ENCODE measurements at regions not wholly inside any gene's neighbourhood (a gene's known extent, or its start where the extent isn't known, plus 50 kb on each side); places are given as distances from the start of the nearest gene placed in this dataset.

DNA sequence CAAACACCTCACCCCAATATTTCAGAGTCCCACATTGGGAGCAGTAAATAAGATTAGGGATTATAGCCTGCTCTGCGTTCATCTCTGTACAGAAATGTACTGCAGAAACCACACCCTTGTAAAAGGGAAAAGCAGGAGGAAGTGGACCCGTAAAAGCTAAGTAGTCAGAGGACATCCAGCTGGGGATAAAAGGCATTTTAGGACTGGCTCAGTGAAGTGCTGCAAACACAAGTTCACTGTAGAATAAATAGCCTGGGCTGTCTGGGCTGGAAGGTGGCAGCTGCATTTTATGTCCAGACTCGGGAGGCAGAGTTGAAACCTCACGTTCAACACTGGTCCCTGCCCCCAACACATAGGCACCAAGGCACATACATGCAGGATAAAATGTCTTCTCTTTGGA, 178.7 kb upstream of the FAT1 start:
- Histone ChIP-seq H3K4me3 (replicated peaks in 1 of 3; ENCODE audit: insufficient read depth in 1 of 3, low read depth in 2 of 3, low read length in 3 of 3) (no peak overlapping the region), H3K4me1 (ENCODE audit: insufficient read depth, low read length) (peaks cover 47% of the 10 kb centered on the region), H2AFZ (ENCODE audit: low read length) (no peak overlapping the region), H3K27ac (ENCODE audit: extremely low read length, insufficient read depth, low read length) (no peak overlapping the region), H3K9ac (ENCODE audit: insufficient read depth, low read depth, low read length) (no peak overlapping the region), H3K36me3 (replicated peaks in 1 of 2; ENCODE audit: control insufficient read depth in 1 of 2, insufficient read depth in 2 of 2, low read length in 2 of 2) (no peaks in the 10 kb centered on the region), H3K27me3 (ENCODE audit: control insufficient read depth in 1 of 2, insufficient read depth in 2 of 2, low read length in 2 of 2) (no peaks in the 10 kb centered on the region; a peak in 1 of 5 replicates), H4K20me1 (ENCODE audit: insufficient read depth, low read length) (no peaks in the 10 kb centered on the region), H3K79me2 (ENCODE audit: insufficient read depth, low read length) (no peaks in the 10 kb centered on the region), H3K9me3 (ENCODE audit: low read length) (no peaks in the 10 kb centered on the region), H3K4me2 (ENCODE audit: low read depth, low read length) (peak overlapping the region; percentile 42; the same call in 1 of the 2 replicates)
- POLR2A ChIA-PET, result no interaction called here
- TF ChIP-seq TEF (CRISPR knock-in tag; IDR thresholded peaks at IDR 0.05), result no peak
- 0 out of 2 replicates have a peak, but pooled peaks have one; percentile 26 for TF ChIP-seq ZNF670 (CRISPR knock-in tag; IDR thresholded peaks at IDR 0.05; ENCODE audit: borderline replicate concordance)
- in situ Hi-C loops (cut with HindIII; ENCODE audit: extremely low pct_ligation_motif_present, low pct_unique_long_range_greater_than_20kb) (no loop called here), intact Hi-C loops (cut with micrococcal nuclease; ENCODE audit: unreplicated experiment) (no loop called here)
- no peak for DNase-seq (ENCODE audit: low spot score)
- WGBS (ENCODE audit: low lambda C conversion rate), result 37% methylated on average over 4 of the region's 4 CpGs
- no peak for FAIRE-seq
- no peak for ATAC-seq
- CTCF ChIA-PET (ENCODE audit: low intra/inter-chr PET ratio, low total read pairs), result no interaction called here
- BruUV-seq (replicated peaks), result no TSS peak

GRCh38 chr4:186904101-186904500, 180.4 kb upstream of the FAT1 start:
- no peak overlapping the region for H3K4me3 ChIP-seq (replicated peaks in 1 of 3; ENCODE audit: insufficient read depth in 1 of 3, low read depth in 2 of 3, low read length in 3 of 3)
- H3K4me2 ChIP-seq (ENCODE audit: low read depth, low read length), result no peak overlapping the region
- no peaks in the 10 kb centered on the region for H3K79me2 ChIP-seq (ENCODE audit: insufficient read depth, low read length)
- no peaks in the 10 kb centered on the region for H3K9me3 ChIP-seq (ENCODE audit: low read length)
- peaks cover 47% of the 10 kb centered on the region for H3K4me1 ChIP-seq (ENCODE audit: insufficient read depth, low read length)
- 26% methylated on average over 2 of the region's 2 CpGs for WGBS (ENCODE audit: low lambda C conversion rate)
- no TSS peak for BruUV-seq (replicated peaks)
- intact Hi-C loops (cut with micrococcal nuclease; ENCODE audit: unreplicated experiment), result no loop called here
- CTCF ChIA-PET (ENCODE audit: low intra/inter-chr PET ratio, low total read pairs), result no interaction called here
- H4K20me1 ChIP-seq (ENCODE audit: insufficient read depth, low read length), result no peaks in the 10 kb centered on the region
- no peak overlapping the region for H2AFZ ChIP-seq (ENCODE audit: low read length)
- H3K9ac ChIP-seq (ENCODE audit: insufficient read depth, low read depth, low read length), result no peak overlapping the region
- no peak for FAIRE-seq
- POLR2A ChIA-PET, result no interaction called here
- ATAC-seq, result no peak
- no peaks in the 10 kb centered on the region; a peak in 1 of 5 replicates for H3K27me3 ChIP-seq (ENCODE audit: control insufficient read depth in 1 of 2, insufficient read depth in 2 of 2, low read length in 2 of 2)
- no peaks in the 10 kb centered on the region for H3K36me3 ChIP-seq (replicated peaks in 1 of 2; ENCODE audit: control insufficient read depth in 1 of 2, insufficient read depth in 2 of 2, low read length in 2 of 2)
- DNase-seq (ENCODE audit: low spot score), result peak; percentile 47
- in situ Hi-C loops (cut with HindIII; ENCODE audit: extremely low pct_ligation_motif_present, low pct_unique_long_range_greater_than_20kb), result no loop called here
- H3K27ac ChIP-seq (ENCODE audit: extremely low read length, insufficient read depth, low read length), result no peak overlapping the region
- no peak for TF ChIP-seq ZNF354B (CRISPR knock-in tag; IDR thresholded peaks at IDR 0.05)
- 0 out of 2 replicates have a peak, but pooled peaks have one; percentile 15 for TF ChIP-seq ARID5B (CRISPR knock-in tag; IDR thresholded peaks at IDR 0.05)
- TF ChIP-seq, protein P1, sequence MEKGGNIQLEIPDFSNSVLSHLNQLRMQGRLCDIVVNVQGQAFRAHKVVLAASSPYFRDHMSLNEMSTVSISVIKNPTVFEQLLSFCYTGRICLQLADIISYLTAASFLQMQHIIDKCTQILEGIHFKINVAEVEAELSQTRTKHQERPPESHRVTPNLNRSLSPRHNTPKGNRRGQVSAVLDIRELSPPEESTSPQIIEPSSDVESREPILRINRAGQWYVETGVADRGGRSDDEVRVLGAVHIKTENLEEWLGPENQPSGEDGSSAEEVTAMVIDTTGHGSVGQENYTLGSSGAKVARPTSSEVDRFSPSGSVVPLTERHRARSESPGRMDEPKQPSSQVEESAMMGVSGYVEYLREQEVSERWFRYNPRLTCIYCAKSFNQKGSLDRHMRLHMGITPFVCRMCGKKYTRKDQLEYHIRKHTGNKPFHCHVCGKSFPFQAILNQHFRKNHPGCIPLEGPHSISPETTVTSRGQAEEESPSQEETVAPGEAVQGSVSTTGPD (CRISPR knock-in tag; IDR thresholded peaks at IDR 0.05), result no peak
- TF ChIP-seq FOSL2 (CRISPR knock-in tag; IDR thresholded peaks at IDR 0.05), result peak; percentile 29; the same call in 1 of the 2 replicates
- 0 out of 2 replicates have a peak, but pooled peaks have one; percentile 9 for TF ChIP-seq ATF7 (IDR thresholded peaks at IDR 0.05)
- TF ChIP-seq ATF7 (CRISPR knock-in tag; IDR thresholded peaks at IDR 0.05), result no peak
- TF ChIP-seq, protein P2, sequence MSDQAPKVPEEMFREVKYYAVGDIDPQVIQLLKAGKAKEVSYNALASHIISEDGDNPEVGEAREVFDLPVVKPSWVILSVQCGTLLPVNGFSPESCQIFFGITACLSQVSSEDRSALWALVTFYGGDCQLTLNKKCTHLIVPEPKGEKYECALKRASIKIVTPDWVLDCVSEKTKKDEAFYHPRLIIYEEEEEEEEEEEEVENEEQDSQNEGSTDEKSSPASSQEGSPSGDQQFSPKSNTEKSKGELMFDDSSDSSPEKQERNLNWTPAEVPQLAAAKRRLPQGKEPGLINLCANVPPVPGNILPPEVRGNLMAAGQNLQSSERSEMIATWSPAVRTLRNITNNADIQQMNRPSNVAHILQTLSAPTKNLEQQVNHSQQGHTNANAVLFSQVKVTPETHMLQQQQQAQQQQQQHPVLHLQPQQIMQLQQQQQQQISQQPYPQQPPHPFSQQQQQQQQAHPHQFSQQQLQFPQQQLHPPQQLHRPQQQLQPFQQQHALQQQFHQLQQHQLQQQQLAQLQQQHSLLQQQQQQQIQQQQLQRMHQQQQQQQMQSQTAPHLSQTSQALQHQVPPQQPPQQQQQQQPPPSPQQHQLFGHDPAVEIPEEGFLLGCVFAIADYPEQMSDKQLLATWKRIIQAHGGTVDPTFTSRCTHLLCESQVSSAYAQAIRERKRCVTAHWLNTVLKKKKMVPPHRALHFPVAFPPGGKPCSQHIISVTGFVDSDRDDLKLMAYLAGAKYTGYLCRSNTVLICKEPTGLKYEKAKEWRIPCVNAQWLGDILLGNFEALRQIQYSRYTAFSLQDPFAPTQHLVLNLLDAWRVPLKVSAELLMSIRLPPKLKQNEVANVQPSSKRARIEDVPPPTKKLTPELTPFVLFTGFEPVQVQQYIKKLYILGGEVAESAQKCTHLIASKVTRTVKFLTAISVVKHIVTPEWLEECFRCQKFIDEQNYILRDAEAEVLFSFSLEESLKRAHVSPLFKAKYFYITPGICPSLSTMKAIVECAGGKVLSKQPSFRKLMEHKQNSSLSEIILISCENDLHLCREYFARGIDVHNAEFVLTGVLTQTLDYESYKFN (CRISPR knock-in tag; conservative IDR thresholded peaks at IDR 0.05), result 0 out of 2 replicates have a peak, but pooled peaks have one; percentile 20
